Activated CD8-positive, alpha-beta memory T cell treated with anti-CD3 and anti-CD28 coated beads for 1 hour (primary cell): ENCODE measurements at regions not wholly inside any gene's neighbourhood (a gene's known extent, or its start where the extent isn't known, plus 50 kb on each side); places are given as distances from the start of the nearest gene placed in this dataset.
"Not testable (repeated sequence)": the region's sequence is repeated elsewhere in the genome, so short reads cannot be mapped to it uniquely, and the experiment has no call there.

ENCODE experiments used
- DNase-seq, 2 donors: peaks; one replicate each; pipeline ENCODE4 v3.0.0-alpha.2; 2020; ENCODE audit warnings: low read depth in 1 of 2; ENCODE audit errors: extremely low read depth in 1 of 2

DNA sequence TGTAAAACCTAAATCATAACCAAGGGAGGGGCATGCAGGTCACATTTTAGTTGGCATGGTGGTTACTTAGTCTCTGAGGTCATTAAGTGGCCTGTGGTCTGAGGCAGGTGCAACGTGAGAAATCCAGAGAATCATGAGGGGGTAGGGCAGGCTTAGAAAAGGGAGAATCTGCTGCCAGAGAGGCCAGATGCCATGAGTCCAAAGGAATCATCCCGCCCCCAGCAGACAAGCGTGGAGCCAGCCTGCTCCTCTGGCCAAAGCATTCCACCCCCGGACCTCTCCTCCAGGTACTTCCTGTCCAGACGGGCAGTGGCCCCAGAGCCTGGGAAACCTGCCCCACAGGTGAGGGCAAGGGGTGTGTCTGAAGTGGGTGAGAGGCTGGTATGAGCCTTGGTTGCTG is 196.4 kb upstream of the ZNF32 start:
- DNase-seq: no peak

DNA sequence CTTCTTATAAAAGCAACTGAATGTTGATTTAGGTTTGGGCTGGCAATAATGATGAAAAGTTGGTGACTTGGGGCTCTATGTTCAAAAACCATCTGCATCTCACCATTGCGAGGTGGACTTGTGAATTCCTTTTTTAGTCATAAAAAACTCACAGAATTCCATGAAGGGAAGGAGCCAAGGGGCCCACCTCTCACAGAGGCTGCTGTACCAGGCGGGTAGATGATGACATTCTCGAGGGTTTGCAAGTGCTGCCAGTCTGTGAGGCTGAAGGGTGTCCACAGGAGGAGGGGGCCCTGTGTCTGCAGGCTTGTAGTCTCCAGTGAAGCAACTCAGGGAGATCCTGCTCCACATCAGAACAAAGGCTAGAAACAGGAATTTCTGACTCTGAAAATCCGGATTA is 195.5 kb upstream of the ZNF32 start:
- no peak for DNase-seq

DNA sequence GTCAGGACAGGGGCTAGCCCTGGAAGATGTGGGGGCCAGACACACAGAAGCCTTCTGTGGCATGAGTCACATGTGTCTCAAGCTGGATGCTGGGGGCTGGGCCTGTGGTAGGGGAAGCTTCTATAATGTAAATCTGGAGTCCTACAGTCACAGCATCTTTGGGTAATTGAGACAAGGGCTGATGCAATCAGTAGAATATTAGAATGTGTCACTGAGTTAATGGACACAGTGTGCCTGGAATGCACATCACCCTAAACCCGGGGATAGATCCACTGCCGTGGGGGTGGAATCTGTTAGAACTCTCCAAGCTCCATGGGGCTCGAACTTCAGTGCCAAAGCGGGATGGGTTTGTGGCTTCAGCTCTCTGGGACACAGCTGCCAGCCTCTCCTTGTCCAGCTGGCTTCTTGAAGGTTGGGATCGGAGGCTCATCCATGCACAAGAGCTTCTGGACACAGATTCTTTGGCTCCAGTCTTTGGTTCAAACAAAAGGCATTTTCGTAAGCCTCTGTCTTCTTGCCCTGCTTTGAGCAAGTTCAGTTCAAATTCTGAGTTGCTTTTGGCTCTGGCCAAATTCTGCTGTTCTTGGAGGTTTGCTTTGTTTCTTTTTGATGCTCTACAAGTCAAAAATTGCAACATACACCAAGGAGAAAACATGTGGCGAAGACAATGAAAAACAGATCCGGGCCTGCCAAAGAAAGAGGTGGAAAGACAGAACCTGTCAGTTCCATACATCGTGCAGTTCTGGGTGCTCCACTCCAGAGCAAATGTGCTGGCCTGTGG is 194.8 kb upstream of the ZNF32 start:
- DNase-seq: no peak

DNA sequence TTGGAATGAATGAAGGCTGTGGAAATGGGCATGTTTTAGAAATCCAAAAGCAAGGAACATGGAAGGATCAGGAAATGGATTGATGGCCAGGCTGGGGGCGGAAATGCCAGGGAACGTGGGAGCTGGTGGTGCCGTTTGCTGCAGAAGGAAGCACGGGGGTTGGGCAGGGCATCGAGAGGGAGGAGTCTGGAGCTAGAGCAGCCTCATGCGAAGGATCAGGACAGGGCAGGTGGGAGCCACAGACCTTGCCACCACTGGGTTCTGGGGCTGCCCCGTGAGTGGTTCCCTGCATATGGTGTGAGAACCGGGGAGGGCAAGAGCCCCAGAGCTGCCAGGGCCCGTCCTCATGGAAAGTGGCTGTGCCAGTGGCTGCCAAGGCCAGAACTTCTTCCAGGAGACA is 193.8 kb upstream of the ZNF32 start:
- no peak for DNase-seq

DNA sequence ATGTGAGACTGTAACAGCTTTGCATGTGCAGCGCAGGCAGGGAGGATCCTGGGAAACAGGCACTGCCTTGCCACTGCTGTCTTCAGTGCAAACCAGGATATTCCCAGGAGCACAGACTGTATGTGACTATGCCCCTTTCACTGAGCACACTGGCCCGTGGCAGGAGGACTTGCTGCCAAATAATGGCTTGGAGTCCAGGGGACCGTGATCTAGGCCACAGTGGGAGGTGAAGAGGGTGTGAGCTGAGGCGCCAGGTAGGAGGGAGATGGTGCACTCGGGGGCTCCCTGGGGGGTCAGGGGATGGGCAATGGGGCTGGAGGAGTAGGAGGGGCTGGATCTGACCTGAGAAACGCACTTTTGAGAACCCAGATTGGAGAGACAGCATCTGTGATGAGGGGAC is 193.4 kb upstream of the ZNF32 start:
- DNase-seq: no peak

DNA sequence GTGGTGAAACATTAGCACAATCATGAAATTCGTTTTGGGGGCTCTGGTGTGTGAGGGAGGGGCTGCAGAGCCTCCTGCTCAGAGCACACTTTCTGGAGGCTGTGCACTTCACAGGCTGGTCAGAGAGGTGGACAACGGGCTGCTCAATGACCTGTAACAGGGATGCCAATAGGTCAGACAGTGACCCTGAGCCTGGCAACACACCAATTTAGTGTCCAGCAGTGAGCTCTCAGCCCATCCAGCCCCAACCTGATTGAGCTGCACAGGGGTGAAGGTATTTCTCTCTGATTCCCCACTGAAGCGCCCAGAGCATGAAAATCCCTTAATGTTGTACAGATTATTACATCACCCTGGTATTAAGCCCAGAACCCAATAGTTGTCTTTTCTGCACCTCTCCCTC is 191.3 kb upstream of the ZNF32 start:
- no peak for DNase-seq

DNA sequence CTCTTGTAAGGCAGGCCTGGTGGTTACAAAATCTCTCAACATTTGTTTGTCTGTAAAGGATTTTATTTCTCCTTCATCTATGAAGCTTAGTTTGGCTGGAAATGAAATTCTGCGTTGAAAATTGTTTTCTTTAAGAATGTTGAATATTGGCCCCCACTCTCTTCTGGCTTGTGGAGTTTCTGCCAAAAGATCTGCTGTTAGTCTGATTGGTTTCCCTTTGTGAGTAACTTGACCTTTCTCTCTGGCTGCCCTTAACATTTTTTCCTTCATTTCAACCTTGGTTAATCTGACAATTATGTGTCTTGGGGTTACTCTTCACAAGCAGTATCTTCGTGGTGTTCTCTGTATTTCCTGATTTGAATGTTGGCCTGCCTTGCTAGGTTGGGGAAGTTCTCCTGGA is 186.1 kb upstream of the ZNF32 start:
- DNase-seq: not testable (repeated sequence)

DNA sequence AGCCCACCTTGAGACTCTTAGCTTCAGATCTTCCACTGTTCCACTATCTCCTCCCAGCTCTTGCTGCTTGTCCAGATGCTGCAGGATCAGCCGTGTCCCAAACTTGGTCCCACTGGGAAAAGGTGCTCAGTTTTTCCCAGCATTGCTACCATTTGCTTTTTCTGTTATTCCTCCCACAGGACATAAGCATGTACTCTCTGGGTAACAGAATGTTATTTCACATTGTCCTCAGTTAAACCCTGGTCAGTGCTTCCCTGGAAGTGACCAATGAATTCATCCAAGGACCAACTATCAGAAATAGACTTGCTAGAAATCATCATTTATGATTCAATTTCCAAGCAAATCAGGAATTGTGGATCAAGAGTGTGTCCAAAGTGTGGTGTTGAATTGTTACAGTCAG is 179.2 kb upstream of the ZNF32 start:
- no peak for DNase-seq

DNA sequence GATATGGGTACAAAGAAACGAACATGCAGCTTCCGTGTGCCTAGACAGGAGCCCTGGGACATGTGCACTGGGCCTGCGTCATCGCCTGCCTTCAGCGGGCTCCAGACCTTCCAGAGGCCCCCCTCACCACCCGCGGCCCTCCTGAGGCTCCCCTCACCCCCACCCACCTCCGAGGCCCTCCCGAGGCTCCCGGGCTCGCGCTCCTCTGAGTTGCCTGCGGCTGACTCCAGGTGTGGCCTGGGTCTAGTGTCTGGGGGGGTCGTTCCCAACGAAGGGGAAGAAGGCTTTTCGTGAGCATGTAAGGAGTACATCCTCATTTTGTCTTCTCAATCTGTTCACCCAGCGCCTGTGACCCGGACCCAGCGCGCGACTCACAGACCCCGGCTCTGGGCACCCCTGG is 177.3 kb upstream of the ZNF32 start:
- DNase-seq: no peak

DNA sequence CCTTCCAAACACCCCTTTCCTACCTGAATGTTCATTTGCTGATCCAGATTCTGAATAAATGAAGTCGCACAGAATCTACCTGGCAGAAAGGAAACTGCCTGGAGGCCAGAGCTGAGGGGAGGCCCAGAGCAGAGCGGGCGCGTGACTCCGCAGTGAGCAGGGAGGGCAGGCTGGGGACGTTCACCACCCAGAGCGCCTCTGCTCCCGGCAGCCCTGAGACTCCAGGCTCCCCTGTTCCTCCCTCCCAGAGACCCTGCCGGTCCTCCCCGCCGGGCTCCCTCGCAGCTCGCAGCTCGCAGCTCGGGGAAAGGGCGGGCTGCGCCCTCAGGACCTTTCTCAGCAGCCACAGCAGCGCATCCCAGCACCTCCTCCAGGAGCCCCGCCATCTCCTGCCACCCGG is 176.7 kb upstream of the ZNF32 start:
- DNase-seq: no peak

DNA sequence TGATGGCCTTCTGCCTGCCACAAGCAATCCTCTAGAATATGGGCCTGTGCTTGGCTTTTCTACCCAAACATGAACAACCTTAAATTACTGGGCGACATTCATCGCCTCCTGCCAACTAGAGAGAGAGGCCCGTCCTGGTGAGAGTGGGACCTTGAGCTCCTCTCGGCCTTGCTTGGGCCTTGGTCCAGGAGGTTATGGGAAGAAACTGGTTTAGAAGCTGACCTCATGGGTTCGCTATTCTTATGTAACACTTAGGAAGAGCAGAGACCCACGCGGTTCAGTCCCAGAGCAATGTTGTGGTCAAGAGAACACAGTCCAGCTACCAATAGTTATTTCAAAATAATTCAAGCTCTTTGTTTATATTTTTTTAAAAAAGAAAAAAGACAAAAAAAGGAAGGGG is 176.3 kb upstream of the ZNF32 start:
- DNase-seq: no peak

DNA sequence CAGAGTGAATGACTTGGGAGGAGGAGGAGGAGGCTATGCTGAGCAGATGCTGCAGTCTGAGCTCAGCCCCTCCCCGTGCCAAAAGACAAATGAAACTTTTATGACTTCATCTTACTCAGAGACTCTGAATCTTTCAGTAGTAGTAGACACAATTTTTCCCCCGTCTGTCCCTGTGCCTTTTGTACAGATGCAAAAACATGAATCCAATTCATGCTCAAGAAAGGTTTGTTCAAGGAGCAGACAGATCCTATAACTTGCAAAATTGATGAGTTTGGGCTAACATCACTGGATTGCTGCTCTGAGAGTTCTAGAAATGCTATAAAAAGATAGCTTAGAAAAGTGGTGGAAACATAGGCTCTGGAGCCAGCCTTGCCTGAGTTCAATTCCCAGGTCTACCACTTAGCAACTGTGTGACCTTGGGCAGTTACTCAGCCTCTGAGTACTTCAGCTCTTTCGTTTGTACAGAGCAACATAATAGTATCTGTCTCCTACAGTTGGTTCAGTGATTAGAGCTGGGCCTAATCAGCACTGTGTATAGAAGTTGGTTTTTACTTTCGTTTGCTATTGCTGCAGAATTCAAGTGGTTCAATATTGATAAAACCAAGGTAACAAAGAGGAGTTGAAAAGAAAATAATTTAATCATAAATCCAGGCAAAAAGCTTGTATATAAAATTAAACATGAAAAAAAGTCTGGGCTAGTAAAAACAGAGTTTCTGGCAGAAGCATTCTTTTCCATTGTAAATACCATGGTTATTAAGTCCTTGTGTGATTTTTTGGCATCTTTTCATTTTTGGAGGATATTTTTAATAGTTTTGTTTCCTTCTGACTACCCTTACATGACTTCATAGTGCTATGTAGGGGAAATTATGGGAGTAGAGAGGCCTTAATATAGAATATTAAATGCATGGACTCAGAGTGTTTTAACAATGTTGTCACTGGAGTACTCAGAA is 174.2 kb upstream of the ZNF32 start:
- no peak for DNase-seq

DNA sequence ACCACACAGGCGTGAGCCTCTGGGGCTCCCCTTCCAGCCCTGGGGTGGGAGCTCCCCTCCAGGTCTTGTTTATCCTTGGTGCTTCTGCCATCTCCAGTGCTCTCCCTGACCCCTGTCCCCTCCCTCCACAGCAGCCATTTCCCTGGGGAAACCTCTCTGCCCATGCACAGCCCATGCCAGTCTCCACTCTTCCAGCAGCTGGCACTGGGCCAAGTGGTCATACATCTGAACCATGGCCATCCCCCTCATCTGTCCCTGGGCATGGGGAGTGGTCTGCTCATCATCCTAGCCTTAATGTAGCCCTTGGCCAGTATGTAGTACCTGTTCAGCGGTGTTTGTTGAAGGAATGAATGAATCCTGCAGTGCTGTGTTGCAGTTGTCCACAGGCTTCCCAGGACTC is 172.4 kb upstream of the ZNF32 start:
- DNase-seq: no peak

DNA sequence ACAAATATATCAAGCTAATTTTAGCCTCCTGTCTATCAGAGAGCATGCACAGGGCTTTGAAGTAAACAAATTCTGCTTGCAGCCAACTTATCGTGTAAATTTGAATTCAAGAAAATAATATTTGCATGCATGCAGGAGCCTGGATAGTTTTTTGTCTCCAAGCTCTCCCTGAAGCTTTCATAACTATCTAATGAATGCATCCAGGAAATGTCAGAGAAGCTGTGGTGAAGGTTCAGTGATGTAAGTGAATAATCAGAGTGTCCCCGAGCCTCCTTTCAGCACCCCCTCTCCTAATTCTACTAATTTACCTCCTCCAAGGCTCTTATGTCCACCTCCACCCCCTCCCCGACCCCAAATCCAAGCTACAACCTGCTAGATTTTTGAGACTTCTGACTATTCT is 172.0 kb upstream of the ZNF32 start:
- no peak for DNase-seq

DNA sequence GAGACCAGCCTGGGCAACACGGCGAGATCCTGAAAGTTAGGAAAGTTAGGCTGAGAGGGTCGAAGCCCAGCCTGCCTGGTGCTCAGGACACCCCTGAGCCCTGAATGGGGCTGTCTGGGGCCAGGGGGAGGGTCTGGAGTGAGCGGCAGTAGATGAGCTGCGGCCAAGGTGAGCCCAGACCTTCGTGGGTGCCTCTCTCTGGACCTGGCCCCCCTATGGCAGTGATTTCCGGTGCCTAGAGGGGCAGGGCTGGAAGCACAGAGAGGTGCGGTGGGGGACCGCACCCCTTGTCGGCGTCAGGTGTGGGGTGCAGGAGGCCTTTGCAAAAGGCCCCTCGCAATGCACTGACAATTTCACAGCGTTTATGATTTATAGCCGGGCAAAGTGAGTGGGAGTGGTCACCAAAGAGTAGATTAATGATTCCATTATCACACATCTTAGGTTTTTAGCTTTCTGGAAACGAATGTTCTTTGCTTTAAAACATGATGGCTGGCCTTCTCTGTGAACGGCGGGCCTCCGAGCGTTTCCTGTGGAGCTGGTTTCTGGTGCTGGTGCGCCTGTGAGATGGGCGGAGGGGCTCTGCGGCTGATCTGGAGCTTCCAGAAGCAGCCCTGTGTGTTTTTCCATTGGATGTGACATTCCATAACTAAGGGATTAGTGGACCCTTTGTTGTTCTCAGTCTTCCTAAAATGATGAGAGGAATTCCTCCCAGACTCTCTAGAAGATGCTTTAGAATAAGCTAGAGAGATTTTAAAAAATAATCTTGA is 171.0 kb upstream of the ZNF32 start:
- DNase-seq: no peak

DNA sequence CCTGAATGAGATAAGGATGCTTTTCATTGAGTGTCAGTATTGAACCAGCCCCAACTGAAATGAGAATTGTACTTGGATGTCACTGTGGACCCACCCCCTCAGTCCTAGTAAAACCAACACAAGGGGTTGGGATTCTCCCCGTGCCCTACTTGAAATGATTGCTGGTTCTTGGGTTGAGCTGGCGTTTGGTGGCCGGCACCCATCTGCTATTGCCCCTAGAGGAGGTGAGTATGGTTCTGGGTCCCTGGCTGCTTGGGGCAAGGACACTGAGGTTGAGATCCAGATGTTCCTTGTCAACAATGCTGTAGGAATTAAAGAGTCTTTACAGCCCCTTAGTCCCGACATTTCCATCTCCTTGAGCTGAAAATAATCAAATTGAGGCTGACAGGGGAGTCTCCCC is 170.0 kb upstream of the ZNF32 start:
- no peak for DNase-seq

DNA sequence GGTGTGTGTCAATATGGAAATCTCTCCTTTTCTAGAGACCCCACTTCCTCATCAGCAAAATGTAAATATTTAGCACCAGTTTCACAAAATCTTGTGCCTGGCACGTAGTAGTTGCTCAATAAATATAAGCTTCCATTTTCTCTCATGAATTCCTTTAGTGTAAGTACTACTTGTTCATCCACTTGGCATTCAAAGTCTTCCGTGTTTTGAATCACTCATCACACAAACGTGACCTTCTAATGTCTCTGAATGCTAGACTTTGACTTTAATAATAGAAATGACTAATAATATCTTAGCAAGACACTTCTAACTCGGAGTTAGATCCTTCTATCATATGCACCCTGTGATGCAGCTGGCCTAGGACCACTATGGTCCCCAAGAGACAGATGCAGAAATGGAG is 168.7 kb upstream of the ZNF32 start:
- DNase-seq: no peak

DNA sequence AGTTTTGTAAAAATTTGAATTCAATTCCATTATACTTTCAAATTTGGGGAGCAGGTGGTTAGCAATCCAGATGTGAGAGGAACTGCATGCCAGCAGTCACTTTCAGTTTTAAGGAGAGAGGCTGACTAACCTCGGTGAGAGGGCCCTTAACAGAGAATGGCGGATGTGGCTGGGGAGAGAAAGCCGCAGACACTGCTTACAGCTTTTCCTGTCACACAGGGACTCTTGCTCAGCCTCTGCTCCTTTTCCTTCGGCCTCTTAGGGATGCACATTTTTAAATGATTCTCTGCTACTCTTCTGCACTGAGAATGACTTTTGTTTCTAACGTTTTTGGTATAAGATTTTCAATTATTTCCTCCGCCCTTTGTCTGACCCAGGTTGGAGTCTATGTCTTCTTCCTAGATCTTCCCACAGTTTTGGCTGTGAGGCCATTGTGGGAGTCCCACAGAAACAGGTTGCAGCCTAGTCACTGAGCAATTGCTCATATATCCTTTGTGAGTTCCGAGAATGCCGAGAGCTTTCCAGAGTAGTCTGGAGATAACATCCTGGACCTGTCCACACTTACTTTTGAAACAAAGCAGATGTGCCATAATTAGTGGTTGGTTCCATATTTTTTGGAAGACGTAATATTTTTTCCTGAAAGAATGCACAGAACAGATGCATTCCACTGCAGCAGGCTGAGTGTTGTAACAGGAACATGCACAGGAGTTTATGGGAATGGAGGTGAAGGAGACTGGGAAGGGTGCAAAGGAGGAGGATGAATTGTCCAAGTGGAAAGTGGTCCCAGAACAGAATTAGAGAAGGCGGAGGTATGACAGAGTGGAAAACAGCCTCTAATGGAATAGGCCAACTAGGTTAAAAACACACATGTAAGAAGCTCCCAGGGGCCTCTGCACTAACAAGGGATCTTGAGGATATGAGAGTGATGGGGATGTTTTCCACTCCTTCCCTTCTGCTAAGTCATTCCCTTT is 168.0 kb upstream of the ZNF32 start:
- peak; percentile 21 to 53 for DNase-seq

DNA sequence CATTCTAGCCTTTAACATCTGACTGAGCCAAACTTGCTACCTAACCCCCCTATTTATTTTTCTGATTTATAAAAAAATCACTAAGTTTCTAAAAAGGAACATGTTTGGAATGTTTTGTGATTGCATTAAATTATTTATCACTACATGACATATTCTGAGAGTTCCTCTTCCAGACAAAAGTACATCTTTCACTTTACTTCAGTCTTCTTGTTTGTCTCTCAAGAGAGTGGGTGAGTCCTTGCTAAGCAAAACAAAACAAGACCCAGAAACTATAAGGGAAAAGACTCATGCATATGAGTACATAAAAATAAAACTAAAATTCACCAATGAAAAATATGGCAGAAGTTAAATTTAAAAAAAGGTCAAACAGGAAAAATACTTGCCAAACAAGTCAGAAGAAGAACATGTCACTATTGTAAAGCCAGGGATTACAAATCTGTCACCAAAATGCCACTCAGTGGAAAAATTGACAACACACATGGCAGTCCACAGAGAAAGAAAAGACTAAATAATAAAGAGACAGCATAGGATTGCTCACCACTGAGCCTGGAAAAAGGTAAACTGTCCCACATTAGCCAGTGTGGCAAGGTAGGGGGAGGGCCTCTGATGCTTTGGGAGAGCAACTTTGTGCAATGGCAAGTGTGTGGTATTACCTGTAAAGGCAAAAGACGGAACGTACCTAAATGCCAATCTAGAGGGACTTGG is 166.7 kb upstream of the ZNF32 start:
- DNase-seq: no peak

DNA sequence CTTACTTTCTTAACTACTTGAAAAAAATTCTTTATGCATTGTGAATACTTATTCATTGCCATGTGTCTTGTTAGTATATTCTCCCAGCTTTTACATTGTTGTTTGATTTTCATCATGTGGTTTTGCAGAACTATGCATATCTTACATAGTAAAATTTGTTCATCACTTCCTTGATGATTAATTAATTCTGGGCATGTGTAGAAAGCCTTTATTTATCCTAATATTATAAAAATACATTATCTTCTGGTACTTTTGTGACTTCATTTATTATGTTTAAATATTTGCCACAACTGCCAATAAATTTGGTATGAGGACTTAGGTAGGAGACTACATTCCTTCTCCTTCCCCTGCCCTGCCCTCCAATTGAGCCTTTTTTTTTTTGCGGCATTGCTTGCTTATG is 166.0 kb upstream of the ZNF32 start:
- DNase-seq: no peak
